ENCODE measurements at regions not wholly inside any gene's neighbourhood (a gene's known extent, or its start where the extent isn't known, plus 50 kb on each side); places are given as distances from the start of the nearest gene placed in this dataset.

DNA sequence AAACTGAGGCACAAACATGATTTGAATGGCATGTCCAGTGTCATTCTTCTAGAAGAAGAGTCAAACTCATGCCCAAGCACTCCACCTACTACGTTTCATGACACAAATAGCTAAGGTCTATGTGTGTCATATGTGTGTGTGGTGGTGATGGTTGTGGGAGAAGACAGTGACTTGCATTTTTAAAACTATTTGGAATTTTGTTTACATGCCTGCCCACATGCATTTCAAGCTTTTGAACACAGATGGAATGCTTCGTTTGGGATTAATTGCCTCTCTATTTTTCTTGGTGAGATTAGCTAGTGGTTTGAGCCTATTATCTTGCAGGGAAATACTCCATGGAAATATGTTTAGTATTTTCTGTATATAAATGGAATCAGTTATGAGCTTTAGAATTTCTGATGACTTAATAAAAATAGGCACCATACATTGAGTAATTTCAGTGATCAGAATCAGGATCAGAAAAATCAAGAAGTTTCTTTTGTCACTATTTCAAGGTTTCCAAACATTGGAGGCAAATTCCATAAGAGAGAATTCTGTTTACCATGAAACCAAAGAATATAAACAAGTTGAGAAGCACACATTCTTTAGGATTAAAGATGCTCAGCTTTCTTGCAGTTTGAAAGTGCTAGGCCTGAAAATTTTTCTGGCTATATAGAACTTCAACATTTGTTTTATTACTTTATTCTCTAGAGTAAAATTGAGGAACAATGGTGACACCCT lies 260.3 kb upstream of the SEMA6A start:
- TF ChIP-seq POLR2A (IDR thresholded peaks at IDR 0.05; ENCODE audit: low read depth, low read length) (no peak), TAF1 (IDR thresholded peaks at IDR 0.05; ENCODE audit: borderline replicate concordance, low read depth, low read length) (no peak)

Measured in GM12892 (cell line).